Pulmonary artery endothelial cell (primary cell): ENCODE measurements at regions not wholly inside any gene's neighbourhood (a gene's known extent, or its start where the extent isn't known, plus 50 kb on each side); places are given as distances from the start of the nearest gene placed in this dataset.

Experiments used
- DNase-seq: peaks from one replicate; pipeline ENCODE4 v3.0.0-alpha.2; 2011; ENCODE audit warnings: low read depth, low spot score

DNA sequence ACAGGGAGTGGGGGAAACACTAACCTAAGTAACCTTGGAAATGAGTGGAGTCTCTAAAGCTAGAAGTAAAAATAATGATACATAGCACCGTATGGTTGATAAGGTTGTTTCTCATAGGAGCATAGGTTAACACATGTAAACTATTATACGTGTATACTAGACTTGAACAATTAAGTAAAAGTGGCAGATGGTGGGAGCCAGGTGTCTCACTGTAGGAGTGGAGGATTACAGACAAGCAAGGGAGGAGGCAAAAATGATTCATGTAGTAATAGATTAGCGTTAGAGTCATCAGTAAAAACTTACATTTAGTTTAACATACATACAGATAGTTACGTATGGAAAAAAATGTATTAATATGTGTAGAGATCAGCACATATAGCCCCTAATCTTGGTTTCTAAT lies 138.4 kb upstream of the DSCAM start:
- no peak for DNase-seq

DNA sequence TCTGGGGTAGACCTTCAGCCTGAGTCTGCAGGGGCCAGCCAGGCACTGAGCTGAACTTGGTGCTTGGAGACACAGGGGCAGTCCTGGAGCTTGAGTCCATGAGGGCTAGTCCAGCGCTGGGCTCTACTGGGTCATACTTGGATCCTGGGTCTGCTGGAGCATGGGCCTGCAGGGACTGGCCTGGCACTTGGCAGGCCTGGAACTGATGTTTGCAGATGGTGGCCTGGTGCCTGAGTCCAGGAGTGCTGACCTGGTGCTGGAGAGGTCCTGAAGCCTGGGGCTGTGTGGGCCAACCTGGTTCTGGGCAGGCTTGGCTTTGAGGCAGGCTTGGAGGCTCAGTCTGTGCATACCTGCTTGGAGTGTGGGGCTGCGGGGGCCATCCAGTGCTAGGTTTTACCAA lies 143.4 kb upstream of the DSCAM start:
- DNase-seq, result no peak

DNA sequence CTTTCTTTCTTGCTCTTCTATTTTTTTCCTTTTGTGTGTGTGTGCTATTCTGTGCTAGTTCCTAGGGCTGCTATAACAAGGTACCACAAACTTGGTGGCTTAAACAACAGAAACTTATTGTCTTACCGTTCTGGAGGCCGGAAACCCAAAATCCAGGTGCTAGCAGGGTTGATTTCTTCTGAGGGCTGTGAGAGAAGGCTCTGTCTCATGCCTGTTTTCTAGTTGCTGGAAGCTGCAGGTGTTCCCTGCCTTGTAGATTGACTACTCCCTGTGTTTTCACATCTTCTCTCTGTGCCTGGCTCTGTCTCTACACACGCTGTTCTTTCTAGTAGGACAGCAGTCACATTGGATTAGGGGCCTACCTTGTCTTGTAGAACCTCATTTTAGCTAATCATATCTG lies 150.9 kb upstream of the DSCAM start:
- DNase-seq, result no peak

DNA sequence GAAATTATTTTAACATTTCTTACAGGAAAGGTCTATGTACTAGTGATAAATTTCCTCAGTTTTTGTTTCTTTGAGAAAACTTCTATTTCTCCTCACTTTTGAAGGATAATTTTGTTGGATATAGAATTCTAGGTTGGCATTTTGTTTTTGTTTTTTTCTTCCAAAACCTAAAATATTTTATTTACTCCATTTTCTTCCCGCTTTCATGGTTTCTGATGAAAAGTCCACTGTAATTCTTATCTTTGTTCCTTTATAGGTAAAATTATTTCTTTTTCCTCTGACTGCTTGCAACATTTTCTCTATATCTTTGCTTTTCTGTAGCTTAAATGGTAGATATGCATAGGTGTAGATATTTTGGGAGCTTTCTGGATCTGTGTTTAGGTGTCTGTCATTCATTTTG lies 153.9 kb upstream of the DSCAM start:
- DNase-seq, result no peak

DNA sequence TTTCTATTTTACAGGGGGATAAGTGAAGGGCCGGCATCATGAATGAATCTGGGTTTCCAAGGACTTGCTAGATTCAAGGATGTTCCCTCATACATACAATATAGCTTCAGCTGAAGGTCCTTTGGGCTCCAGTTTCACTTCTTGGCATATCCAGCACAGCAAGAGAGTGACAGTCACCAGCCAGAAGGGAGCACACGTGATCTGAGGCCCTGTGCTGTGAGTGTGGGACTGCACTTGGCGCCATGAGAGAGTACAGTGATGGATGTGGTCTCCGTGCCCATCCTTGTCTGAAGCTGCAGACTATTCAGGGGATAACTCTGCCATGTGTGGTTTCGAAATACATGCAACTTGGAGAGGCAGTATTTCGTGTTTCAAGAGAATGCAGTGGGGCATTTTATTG lies 159.7 kb upstream of the DSCAM start:
- no peak for DNase-seq

DNA sequence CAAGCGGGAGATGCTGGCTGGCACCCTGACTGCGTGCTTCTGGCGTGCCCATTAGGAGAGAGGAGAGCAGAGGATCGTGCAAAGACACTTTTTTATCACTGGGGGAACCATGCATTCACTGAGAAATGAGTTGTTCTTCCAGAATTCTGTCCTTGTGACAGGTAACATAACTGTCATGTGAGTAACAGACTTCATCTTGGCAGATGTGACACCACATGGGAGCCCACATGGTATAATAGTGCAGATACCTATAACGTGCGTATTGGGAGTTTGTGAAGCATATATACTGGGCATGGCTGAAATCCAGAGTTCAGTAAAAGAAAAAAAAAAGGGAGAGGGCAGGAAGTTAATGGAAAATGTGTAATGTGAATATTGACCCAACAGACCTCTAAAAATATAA lies 159.6 kb upstream of the BACE2 start:
- DNase-seq, result no peak

DNA sequence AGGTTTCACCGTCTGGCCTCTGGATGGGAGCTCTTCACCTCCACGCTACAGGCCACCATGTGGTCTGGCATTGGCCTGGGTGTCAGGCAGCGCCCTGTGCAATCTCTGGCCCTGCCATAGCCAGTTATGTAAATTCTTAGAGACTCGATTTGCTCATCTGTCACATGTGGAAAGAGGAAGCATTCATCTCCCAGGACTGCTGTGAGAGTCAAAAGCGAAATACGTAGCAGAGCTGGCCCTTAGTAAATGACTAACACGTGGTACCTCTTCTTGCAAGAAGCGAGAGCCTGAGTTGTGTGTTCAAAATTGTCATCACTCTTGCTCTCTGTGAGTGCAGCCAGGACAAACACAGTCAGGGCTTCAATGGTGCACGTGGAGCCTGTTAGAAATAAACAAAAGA lies 159.0 kb upstream of the BACE2 start:
- no peak for DNase-seq

DNA sequence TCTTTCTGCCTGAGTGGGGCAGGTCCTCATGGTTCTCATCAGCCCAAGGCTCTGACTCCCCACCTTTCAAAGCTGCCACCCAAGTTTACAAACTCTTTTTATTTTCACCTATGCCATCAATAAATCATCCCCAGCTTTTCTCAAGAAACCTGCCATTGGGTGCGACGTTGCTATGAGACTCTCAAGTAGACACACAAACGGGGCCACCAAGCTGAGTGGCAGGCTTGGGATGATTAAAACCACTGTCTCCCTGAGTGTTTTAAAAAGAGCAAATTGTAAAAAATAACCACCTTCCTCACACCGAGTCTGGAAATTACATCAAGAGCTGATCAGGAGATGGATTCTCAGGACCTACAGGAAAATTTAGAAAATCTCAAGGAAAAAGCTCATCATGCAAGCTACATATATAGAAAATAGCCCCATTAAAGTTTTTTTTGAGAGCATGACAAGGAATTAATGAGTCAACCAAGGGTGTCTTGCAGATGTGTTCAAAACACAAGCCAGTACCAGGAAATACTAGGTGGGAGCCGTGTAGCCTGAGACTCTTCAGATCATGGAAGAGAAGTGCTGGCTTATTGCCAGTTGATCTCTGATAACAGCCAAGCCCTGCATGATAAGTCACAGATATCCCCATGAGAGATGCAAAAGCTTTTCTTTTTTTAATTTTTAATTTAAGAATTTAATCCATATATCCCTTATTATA lies 158.4 kb upstream of the BACE2 start:
- no peak for DNase-seq

DNA sequence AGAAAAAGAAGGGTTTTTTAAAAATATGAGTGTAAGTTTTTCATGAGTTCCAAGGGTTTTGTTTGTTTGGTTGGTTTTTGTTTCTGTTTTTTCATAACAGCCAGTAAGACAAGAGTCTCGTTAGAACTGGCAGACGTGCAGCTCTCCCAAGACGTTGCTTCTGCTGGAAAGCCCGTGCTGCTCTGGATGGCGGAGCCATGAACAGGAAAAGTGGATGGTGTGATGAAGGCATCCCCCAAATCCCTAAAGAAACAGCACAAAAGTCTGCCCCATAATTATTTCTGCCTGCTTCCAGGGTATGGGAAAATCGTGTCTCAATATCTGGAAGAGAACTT lies 157.9 kb upstream of the BACE2 start:
- DNase-seq, result no peak

DNA sequence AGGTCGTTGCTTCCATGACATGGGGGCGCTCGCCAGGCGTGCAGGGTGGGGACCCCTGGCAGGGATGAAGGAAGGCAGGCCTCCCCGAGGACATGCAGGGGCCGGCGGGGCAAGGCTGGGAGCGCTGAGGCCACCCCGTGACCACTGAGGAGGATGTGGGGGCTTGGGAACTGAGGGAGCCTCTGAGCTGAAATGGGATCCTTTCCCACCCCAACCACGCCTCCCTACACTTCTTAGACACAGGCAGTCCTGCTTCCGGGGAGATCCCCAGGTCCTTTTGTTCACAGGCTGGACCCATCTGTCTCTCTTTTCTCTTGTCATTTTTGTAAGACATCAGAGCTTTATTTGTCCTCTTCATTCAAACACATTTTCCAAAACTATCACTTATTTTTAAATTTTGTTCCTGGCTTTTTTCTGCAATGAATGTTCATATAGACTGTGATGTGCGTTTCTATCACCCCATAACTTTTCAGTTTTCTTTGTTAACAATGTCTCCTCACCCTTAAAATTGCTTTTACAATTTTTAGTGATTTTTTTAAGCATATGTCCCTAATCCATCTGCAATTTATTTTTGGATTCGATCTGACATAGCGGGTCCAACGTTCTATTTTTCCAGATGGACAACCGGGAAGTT lies 156.7 kb upstream of the BACE2 start:
- no peak for DNase-seq

DNA sequence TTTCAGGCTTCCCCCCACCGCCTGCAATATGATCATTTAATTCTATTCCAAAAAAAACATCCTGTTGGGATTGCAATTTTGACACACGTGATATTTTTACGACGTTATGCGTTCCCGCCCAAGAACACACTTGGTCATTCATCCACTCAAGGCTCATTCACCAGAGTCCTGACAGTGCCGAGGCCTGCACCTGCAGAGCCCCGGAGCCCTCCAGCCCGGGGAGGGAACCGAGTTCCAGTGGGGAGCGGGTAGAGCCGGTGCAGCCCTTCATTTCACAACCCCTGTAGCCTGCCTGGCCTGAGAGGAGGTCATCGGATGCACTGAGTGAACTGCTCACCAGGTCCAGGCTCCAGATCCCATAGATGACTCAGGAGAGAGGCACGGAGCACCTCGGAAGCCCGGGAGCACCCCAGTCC lies 156.0 kb upstream of the BACE2 start:
- no peak for DNase-seq

DNA sequence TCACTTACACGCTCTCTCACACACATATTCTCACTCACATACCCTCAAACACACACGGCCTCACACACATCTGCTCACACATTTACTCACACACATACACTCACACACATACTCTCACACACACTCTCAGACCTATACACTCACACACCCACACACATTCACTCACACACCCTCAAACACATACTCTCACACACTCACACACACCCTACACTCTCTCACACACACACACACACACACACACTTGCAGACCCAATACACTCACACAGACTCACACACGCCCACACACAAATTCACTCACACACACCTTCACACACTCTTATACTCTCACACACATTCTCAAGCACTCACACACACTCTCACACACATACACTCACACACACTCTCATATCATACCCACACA lies 155.5 kb upstream of the BACE2 start:
- DNase-seq, result no peak

DNA sequence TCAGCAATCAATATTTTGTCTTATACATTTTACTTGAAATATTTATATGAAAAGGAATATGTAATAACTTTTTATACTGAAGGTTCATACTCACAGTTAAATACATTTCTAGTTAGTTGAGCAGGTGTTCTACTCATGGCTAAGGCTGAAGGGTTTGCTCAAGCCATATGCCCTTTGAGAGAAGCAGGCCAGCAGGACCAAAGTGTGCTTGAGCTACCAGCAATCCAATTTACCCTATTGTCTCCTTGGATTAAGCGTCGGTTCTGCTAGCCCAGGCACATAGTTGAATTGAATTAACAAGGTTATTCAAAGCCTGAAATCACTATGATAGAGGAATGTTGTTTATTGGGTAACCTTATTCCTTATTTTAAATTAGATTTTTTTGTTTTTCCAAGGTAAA lies 151.5 kb upstream of the BACE2 start:
- DNase-seq, result no peak

DNA sequence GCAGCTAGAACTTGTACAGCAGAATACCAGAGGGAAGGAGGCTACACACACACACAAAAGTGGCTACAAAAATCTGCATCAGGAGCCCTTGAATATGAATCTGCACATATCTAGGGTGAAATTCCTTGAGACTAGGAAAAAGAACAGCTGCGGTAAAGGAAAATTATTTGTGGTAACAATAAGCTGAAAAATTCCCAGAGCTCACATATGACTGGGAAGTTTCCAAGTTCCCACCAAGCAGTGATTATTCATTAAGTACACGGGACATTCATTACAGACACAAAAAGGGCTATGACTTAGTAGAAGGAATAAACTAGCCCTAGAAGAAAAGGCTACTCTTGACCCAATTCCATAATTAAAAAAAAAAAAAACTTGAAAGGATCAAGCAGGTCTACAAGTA lies 149.5 kb upstream of the BACE2 start:
- DNase-seq, result no peak

DNA sequence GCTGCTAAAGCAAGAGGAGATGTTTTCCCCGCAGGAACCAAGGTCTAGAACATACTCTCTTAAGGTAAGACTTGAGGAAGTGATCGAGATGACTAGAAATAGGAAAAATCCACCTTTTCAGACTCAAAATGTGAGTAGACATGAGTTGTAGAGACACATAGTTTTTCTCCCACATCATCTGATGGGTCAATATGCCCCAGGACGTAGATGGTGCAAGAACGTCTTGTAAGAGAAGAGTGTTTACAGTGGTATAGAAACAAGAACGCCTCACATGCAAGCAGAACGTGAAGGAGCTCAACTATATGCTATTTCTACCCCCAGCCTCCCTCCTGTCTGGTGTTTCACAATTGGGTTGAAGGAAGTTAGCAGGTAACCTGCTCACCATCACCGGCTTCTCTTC lies 144.0 kb upstream of the BACE2 start:
- DNase-seq, result no peak

DNA sequence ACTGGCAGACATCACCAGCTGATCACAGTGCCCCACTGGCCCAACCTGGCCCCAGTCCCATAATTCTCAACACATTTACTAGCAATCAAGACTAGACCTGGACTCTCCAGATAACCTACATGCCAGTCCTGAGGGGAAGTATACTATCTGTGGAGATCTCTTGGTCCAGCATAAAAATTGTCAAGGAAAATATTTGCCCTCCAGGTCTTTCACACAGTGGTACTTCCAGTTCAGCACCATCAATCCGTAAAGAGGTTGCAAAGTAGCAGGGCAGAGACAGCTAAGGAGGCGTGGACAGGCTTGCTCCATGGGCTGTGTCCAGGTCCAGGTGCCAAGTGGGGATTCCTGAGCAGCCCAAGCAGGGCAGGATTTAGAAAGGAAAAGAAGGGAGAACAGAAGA lies 143.6 kb upstream of the BACE2 start:
- DNase-seq, result no peak

DNA sequence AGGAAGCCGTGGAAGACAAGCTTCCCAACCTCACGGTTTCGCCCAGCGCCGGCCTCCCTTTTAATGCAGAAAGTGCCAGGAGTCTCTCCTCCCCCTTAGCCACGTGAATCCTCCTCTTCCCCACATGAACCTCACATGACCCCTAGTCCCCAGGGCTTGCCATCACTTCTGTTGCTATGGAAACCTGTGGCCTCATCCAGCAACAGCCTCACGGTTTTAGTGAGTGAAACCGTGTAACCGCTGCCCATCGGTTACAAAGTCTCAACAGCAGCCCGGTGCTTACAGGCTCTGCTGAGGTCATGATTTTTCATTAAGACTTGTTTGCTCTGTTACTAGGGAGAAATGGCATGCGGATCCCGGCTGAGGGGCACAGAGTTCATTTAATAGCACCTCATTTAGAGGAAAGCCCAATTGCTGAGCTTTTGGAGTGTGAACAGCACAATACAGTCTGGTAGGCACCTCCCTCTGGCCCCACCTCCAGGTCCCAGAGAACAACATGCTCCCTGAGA lies 143.2 kb upstream of the BACE2 start:
- DNase-seq, result no peak

DNA sequence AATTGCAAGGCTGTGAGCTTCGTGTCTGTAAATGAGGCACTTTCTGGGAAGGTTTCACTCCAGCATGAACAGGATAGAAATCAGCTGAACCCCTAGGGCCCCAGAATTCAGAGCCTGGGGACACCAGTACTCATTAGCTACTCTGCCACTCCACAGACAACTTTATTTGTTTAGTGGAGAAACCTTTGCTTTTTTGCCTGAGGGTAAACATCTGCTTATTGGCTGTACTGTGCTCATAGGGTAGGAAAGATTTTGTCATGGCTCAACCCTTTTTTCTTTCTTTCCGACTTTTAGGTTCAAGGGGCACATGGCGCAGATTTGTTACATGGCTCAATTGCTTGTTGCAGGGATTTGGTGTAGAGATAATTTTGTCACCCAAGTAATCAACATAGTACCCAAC lies 138.4 kb upstream of the BACE2 start:
- no peak for DNase-seq

DNA sequence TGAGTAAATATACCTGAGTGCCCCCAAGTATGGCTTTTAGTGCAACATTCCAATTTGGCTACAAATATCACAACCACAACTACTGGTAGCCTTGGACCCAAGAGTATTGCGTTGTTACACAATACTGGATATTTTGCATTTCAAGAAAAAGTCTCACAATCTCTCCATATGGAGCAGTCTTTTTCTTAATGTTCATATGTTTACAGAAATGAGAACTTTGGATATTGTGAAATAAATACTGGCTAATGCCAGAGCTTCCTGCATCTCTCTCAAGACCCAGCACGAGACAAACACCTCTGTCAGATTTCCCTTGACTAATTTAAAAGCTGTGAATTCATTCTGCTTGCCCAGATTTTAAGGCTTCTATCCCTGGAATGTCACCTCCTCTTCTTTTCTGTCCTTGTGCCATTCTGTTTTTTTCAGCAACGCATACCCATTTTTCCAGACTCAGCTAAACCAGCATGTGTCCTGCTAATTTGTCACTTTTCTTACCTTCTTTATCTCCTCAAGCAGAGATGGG lies 136.2 kb upstream of the BACE2 start:
- DNase-seq, result no peak

DNA sequence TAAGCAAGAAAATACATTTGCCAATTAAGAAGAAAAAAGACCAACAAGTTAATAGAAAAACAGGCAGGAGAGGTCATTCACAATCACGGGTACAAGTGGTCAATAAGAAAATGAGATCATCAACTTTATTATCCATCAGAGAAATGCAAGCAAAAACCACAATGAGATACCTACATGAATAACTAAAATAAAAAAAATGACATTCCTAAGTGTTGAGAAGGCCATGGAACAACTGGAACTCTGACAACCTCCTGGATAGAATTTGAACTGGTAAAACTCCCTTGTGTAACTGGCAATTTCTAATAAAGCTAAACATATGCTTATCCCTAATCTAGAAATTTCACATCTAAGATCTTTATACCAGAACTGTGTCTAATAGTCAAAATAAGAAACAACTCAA lies 135.4 kb upstream of the BACE2 start:
- DNase-seq, result no peak

DNA sequence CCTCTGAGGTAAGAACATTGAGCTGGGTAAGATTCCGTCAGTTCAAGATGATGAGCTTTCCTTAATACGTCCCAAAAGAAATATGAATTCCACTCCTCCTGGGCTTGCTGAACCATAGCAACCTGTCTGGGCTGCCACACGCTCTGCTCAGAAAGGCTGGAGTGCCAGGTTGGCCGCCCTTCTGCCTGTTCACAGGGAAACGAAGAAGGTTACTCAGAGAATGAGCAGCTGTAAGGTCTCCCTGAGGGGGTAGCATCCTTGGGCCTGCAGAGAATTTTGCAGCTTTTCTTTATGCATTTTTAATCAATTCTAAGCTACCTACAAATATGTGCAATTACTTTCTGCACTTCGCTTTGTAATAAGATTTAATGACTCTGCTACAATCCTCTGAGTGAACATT lies 130.7 kb upstream of the BACE2 start:
- no peak for DNase-seq

DNA sequence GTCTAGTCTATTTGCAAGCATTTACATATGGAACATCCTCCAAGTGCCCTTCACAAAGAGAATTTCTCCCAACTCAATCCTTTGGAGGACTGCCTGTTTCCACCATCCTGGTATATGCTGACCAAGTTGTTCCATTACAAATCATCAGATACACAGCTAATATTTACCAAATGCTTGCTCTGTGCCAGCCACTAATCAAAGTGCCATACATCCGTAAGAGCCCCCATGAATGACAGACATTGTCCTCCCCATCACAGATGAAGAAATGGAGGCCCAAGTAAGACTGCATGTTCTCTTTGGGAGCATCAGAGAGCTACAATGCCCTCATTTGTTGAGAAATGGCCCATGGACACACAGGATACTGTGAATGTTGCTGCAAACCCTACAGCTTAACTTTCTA lies 130.0 kb upstream of the BACE2 start:
- DNase-seq, result no peak

DNA sequence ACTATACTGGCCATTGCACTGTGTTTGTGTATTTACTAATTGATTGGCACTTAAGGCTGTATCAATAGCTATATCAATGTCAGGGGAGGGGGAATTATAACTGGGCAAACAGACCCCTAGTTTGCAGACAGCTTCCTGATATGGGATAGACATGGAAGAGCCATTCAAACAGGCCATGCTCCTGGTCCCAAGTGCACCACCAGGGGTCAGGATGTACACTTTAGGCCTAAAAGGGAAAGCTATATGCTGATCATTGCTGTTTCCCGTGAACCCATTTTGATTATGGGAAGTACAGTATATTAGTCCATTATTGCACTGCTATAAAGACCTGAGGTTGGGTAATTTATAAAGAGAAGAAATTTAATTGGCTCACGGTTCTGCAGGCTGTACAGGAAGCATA lies 124.9 kb upstream of the BACE2 start:
- DNase-seq, result no peak
